OCI-LY1 (cell line): ENCODE measurements at regions not wholly inside any gene's neighbourhood (a gene's known extent, or its start where the extent isn't known, plus 50 kb on each side); places are given as distances from the start of the nearest gene placed in this dataset.
"Not testable (repeated sequence)": the region's sequence is repeated elsewhere in the genome, so short reads cannot be mapped to it uniquely, and the experiment has no call there.

Experiments used
- EZH2 ChIP-seq: fragments of 200-600 bp; sonication (generic), shearing (Covaris generic); IDR thresholded peaks from 2 replicates; pipeline ENCODE4 v1.8.0; 2017; ENCODE audit warnings: borderline replicate concordance, mixed run types, mild to moderate bottlenecking, antibody characterized with exemption, low read length, moderate library complexity, mixed read lengths
- TF ChIP-seq, protein P1 (sequence below): fragments of 200-600 bp; sonication (generic), shearing (Covaris generic); IDR thresholded peaks from 2 replicates; pipeline ENCODE4 v1.5.1; 2017; ENCODE audit warnings: mild to moderate bottlenecking, antibody characterized with exemption, low read length, moderate library complexity, mixed read lengths

- TF ChIP-seq, protein P1, sequence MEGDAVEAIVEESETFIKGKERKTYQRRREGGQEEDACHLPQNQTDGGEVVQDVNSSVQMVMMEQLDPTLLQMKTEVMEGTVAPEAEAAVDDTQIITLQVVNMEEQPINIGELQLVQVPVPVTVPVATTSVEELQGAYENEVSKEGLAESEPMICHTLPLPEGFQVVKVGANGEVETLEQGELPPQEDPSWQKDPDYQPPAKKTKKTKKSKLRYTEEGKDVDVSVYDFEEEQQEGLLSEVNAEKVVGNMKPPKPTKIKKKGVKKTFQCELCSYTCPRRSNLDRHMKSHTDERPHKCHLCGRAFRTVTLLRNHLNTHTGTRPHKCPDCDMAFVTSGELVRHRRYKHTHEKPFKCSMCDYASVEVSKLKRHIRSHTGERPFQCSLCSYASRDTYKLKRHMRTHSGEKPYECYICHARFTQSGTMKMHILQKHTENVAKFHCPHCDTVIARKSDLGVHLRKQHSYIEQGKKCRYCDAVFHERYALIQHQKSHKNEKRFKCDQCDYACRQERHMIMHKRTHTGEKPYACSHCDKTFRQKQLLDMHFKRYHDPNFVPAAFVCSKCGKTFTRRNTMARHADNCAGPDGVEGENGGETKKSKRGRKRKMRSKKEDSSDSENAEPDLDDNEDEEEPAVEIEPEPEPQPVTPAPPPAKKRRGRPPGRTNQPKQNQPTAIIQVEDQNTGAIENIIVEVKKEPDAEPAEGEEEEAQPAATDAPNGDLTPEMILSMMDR, result not testable (repeated sequence)
- TF ChIP-seq EZH2, result not testable (repeated sequence)
Observed at GRCh38 chrY:21037398-21037797, 281.5 kb downstream of the RPS4Y2 start.
